AG09309 (cell line): ENCODE measurements at regions not wholly inside any gene's neighbourhood (a gene's known extent, or its start where the extent isn't known, plus 50 kb on each side); places are given as distances from the start of the nearest gene placed in this dataset.

ENCODE experiments used
- DNase-seq: peaks from one replicate; pipeline ENCODE4 v3.0.0-alpha.2; 2010; ENCODE audit warnings: low read depth
- H3K4me3 ChIP-seq: 2 replicates; pipeline ENCODE4 v1.5.1; 2011; ENCODE audit warnings: mild to moderate bottlenecking, low read depth, low read length, moderate library complexity; ENCODE audit not compliant: control insufficient read depth
- CTCF ChIP-seq: IDR thresholded peaks from 2 replicates; pipeline ENCODE4 v1.5.1; 2011; ENCODE audit warnings: mild to moderate bottlenecking, low read depth, low read length, inconsistent platforms; ENCODE audit not compliant: insufficient read depth, control insufficient read depth; ENCODE audit errors: missing control alignments

- TF ChIP-seq CTCF: no peak
- no peak for DNase-seq
- H3K4me3 ChIP-seq: no peak overlapping the region
These were observed 251.8 kb upstream of the TMEM72 start for GRCh38 chr10:44659320-44659719.

GRCh38 chr10:44660271-44660670 is 250.9 kb upstream of the TMEM72 start:
- H3K4me3 ChIP-seq: no peak overlapping the region
- no peak for TF ChIP-seq CTCF
- DNase-seq: no peak

- DNase-seq: no peak
- no peak for TF ChIP-seq CTCF
- H3K4me3 ChIP-seq: no peak overlapping the region
These were observed 249.1 kb upstream of the TMEM72 start for GRCh38 chr10:44662051-44662450.

GRCh38 chr10:44668336-44668735 is 242.8 kb upstream of the TMEM72 start:
- no peak for TF ChIP-seq CTCF
- H3K4me3 ChIP-seq: no peak overlapping the region
- DNase-seq: no peak

GRCh38 chr10:44671319-44671718 is 239.8 kb upstream of the TMEM72 start:
- H3K4me3 ChIP-seq: no peak overlapping the region
- DNase-seq: no peak
- TF ChIP-seq CTCF: no peak

GRCh38 chr10:44673245-44673983 is 237.7 kb upstream of the TMEM72 start:
- no peak overlapping the region for H3K4me3 ChIP-seq
- no peak for TF ChIP-seq CTCF
- DNase-seq: no peak
